Mesendoderm (in vitro differentiated cells): ENCODE measurements at regions not wholly inside any gene's neighbourhood (a gene's known extent, or its start where the extent isn't known, plus 50 kb on each side); places are given as distances from the start of the nearest gene placed in this dataset.

ENCODE experiments used
- DNase-seq: peaks from one replicate; pipeline ENCODE4 v3.0.0; 2013
- H2AK5ac ChIP-seq: 2 replicates; pipeline ENCODE4 v1.6.1; 2013; ENCODE audit warnings: low read length, inconsistent platforms
- H2BK120ac ChIP-seq: 2 replicates; pipeline ENCODE4 v1.6.1; 2013; ENCODE audit warnings: low read depth, mild to moderate bottlenecking, low read length, moderate library complexity, mixed read lengths
- H2BK15ac ChIP-seq: replicated peaks from 2 replicates; pipeline ENCODE4 v1.6.1; 2013; ENCODE audit warnings: low read depth, mild to moderate bottlenecking, moderate library complexity
- H2BK5ac ChIP-seq: 2 replicates; pipeline ENCODE4 v1.6.1; 2013; ENCODE audit warnings: low read length, inconsistent platforms
- H3K18ac ChIP-seq: 2 replicates; pipeline ENCODE4 v1.6.1; 2013; ENCODE audit warnings: mild to moderate bottlenecking, low read length, mixed read lengths
- H3K23ac ChIP-seq: one replicate; pipeline ENCODE4 v1.6.1; 2013; ENCODE audit warnings: low read length
- H3K27ac ChIP-seq: 2 replicates; pipeline ENCODE4 v1.5.1; 2013; ENCODE audit warnings: low read depth, mild to moderate bottlenecking, inconsistent platforms, low read length, moderate library complexity
- H3K27me3 ChIP-seq: 2 replicates; pipeline ENCODE4 v1.6.1; 2013; ENCODE audit warnings: low read length, control low read depth, mild to moderate bottlenecking, inconsistent platforms; ENCODE audit not compliant: insufficient read depth, poor library complexity
- H3K36me3 ChIP-seq: 2 replicates; pipeline ENCODE4 v1.6.1; 2013; ENCODE audit warnings: low read length, inconsistent platforms; ENCODE audit not compliant: control insufficient read depth, insufficient read depth
- H3K4ac ChIP-seq: one replicate; pipeline ENCODE4 v1.6.1; 2013; ENCODE audit warnings: low read depth, mild to moderate bottlenecking, low read length, moderate library complexity
- H3K4me1 ChIP-seq: 2 replicates; pipeline ENCODE4 v1.6.1; 2013; ENCODE audit warnings: low read depth, low read length, inconsistent platforms; ENCODE audit not compliant: control insufficient read depth
- H3K4me2 ChIP-seq: 2 replicates; pipeline ENCODE4 v1.6.1; 2013; ENCODE audit warnings: low read length
- H3K4me3 ChIP-seq: 2 replicates; pipeline ENCODE4 v1.5.1; 2013; ENCODE audit warnings: mild to moderate bottlenecking, low read length
- H3K56ac ChIP-seq: one replicate; pipeline ENCODE4 v1.6.1; 2013; ENCODE audit warnings: low read length
- H3K79me1 ChIP-seq: 2 replicates; pipeline ENCODE4 v1.6.1; 2013; ENCODE audit warnings: low read length, inconsistent platforms
- H3K79me2 ChIP-seq: 2 replicates; pipeline ENCODE4 v1.6.1; 2013; ENCODE audit warnings: mild to moderate bottlenecking, low read length; ENCODE audit not compliant: control insufficient read depth, insufficient read depth
- H3K9ac ChIP-seq: 2 replicates; pipeline ENCODE4 v1.6.1; 2013; ENCODE audit warnings: low read length, inconsistent platforms
- H4K5ac ChIP-seq: one replicate; pipeline ENCODE4 v1.6.1; 2013; ENCODE audit warnings: low read length
- H4K8ac ChIP-seq: one replicate; pipeline ENCODE4 v1.6.1; 2013; ENCODE audit warnings: low read depth, mild to moderate bottlenecking, control low read depth, low read length, moderate library complexity
- WGBS: extraction: QIAGEN DNeasy Blood & Tissue Kit; methylation state at CpG from one replicate; pipeline ENCODE4 v1.1.7; 2013; ENCODE audit warnings: low lambda C conversion rate, missing lambda C conversion rate; ENCODE audit not compliant: insufficient coverage; ENCODE audit errors: extremely low coverage; 5-methylcytosine and 5-hydroxymethylcytosine counted together

DNA sequence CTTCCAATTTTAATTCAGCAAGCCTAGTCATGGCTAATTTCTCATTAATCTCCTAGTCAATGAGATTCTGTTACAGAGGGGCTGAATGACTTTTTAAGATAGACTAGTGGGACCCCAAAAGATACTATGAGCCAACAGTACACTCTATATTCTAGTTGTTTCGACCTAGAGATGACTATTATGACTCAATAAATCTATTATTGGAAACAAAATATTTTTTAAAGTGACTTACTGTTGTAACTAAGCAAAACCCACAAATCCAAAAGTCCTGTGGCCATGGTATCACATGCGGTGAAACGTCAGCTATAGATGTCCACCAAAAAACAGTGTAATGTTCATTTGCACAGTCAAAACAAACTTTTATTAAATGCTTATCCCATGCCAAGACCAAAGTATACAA is 95.3 kb upstream of the ADO start:
- no peak overlapping the region for H4K8ac ChIP-seq
- H3K36me3 ChIP-seq: no peaks in the 10 kb centered on the region
- H3K23ac ChIP-seq: no peak overlapping the region
- H3K4ac ChIP-seq: no peak overlapping the region
- H3K79me1 ChIP-seq: no peaks in the 10 kb centered on the region
- no peak overlapping the region for H2BK15ac ChIP-seq
- no peaks in the 10 kb centered on the region for H3K4me1 ChIP-seq
- no peak overlapping the region for H3K18ac ChIP-seq
- no peak overlapping the region for H3K56ac ChIP-seq
- H3K9ac ChIP-seq: no peak overlapping the region
- no peak for DNase-seq
- H4K5ac ChIP-seq: no peak overlapping the region
- no peak overlapping the region for H2BK5ac ChIP-seq
- H3K79me2 ChIP-seq: no peaks in the 10 kb centered on the region
- H2BK120ac ChIP-seq: no peak overlapping the region
- no peak overlapping the region for H3K4me2 ChIP-seq
- no CpG with 5 or more reads among the region's 3 CpGs for WGBS
- no peak overlapping the region for H3K27ac ChIP-seq
- H2AK5ac ChIP-seq: no peak overlapping the region
- no peak overlapping the region for H3K4me3 ChIP-seq
- no peaks in the 10 kb centered on the region for H3K27me3 ChIP-seq

DNA sequence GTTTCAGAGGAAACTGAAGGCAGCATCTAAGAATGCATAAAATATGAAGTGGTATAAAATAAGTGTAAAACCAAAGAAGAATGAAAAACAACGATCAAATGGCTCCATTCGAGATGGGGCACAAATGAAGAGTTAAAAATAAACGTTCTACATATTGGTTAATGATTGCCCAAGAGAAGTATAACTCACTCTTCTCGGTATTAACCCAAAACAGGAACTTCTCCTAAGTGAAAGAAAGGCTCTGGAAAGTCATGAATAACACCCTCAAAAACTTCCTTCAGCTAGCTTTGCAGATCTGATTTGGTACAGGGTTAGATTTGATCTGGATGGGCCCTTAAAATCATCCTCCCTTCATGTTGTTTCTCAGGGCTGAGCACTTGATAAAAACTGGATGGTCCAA is 94.3 kb upstream of the ADO start:
- WGBS: no CpG with 5 or more reads among the region's 4 CpGs
- no peaks in the 10 kb centered on the region for H3K79me2 ChIP-seq
- H4K5ac ChIP-seq: no peak overlapping the region
- H2AK5ac ChIP-seq: no peak overlapping the region
- H3K9ac ChIP-seq: no peak overlapping the region
- no peak overlapping the region for H3K56ac ChIP-seq
- H3K4me1 ChIP-seq: no peaks in the 10 kb centered on the region
- H2BK5ac ChIP-seq: no peak overlapping the region
- H3K4ac ChIP-seq: no peak overlapping the region
- DNase-seq: no peak
- H2BK15ac ChIP-seq: no peak overlapping the region
- no peak overlapping the region for H3K4me3 ChIP-seq
- no peak overlapping the region for H3K23ac ChIP-seq
- no peaks in the 10 kb centered on the region for H3K79me1 ChIP-seq
- no peak overlapping the region for H3K4me2 ChIP-seq
- H3K36me3 ChIP-seq: no peaks in the 10 kb centered on the region
- H3K18ac ChIP-seq: no peak overlapping the region
- no peak overlapping the region for H3K27ac ChIP-seq
- no peaks in the 10 kb centered on the region for H3K27me3 ChIP-seq
- no peak overlapping the region for H4K8ac ChIP-seq
- no peak overlapping the region for H2BK120ac ChIP-seq

GRCh38 chr10:62715383-62715782 is 89.1 kb upstream of the ADO start:
- Histone ChIP-seq H3K79me2 (no peaks in the 10 kb centered on the region), H3K27ac (no peak overlapping the region), H2BK120ac (no peak overlapping the region), H3K4me1 (no peaks in the 10 kb centered on the region), H3K56ac (no peak overlapping the region), H2AK5ac (no peak overlapping the region), H2BK15ac (no peak overlapping the region), H4K8ac (no peak overlapping the region), H3K36me3 (no peaks in the 10 kb centered on the region), H3K18ac (no peak overlapping the region), H3K23ac (no peak overlapping the region), H4K5ac (no peak overlapping the region), H2BK5ac (no peak overlapping the region), H3K27me3 (no peaks in the 10 kb centered on the region), H3K4me2 (no peak overlapping the region), H3K79me1 (no peaks in the 10 kb centered on the region), H3K9ac (no peak overlapping the region), H3K4me3 (no peak overlapping the region), H3K4ac (no peak overlapping the region)
- no peak for DNase-seq

DNA sequence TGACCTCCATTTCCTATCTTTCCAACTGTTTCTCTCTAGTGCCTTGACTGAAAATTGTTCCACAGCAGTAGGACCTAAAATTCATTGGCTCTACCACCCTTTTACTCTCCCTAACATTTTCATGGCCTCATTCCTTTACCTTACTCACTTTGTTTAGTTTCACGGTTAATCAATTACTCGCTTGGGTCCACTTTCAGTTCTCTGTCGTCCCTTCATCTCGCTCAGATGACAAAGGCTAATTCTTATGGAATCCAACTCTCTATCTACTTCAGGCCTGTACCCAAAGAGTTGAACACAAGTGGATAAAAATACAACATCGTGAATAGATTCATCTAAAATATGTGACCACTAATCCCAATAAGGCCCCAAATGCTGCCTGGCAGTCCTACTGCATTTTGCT is 85.9 kb upstream of the ADO start:
- no peak for DNase-seq
- Histone ChIP-seq H3K27ac (no peak overlapping the region), H3K4me2 (no peak overlapping the region), H3K79me2 (no peaks in the 10 kb centered on the region), H3K4ac (no peak overlapping the region), H3K79me1 (no peaks in the 10 kb centered on the region), H3K56ac (no peak overlapping the region), H3K4me1 (no peaks in the 10 kb centered on the region), H2AK5ac (no peak overlapping the region), H3K4me3 (no peak overlapping the region), H2BK15ac (no peak overlapping the region), H4K8ac (no peak overlapping the region), H3K27me3 (no peaks in the 10 kb centered on the region), H3K23ac (no peak overlapping the region), H3K18ac (no peak overlapping the region), H2BK120ac (no peak overlapping the region), H3K36me3 (no peaks in the 10 kb centered on the region), H3K9ac (no peak overlapping the region), H4K5ac (no peak overlapping the region), H2BK5ac (no peak overlapping the region)
- WGBS: no CpG with 5 or more reads among the region's 5 CpGs

- no peak overlapping the region for H3K4me3 ChIP-seq
- no peak overlapping the region for H3K23ac ChIP-seq
- no peaks in the 10 kb centered on the region for H3K36me3 ChIP-seq
- no peak overlapping the region for H3K9ac ChIP-seq
- no peak overlapping the region for H3K4me2 ChIP-seq
- no peak overlapping the region for H3K18ac ChIP-seq
- no peak overlapping the region for H3K4ac ChIP-seq
- H3K79me2 ChIP-seq: no peaks in the 10 kb centered on the region
- H2AK5ac ChIP-seq: no peak overlapping the region
- H3K27ac ChIP-seq: no peak overlapping the region
- WGBS: no CpG with 5 or more reads among the region's 2 CpGs
- no peak overlapping the region for H4K5ac ChIP-seq
- no peak overlapping the region for H3K56ac ChIP-seq
- H4K8ac ChIP-seq: no peak overlapping the region
- no peak overlapping the region for H2BK5ac ChIP-seq
- no peak overlapping the region for H2BK120ac ChIP-seq
- no peaks in the 10 kb centered on the region for H3K27me3 ChIP-seq
- no peaks in the 10 kb centered on the region for H3K79me1 ChIP-seq
- DNase-seq: no peak
- no peaks in the 10 kb centered on the region for H3K4me1 ChIP-seq
- H2BK15ac ChIP-seq: no peak overlapping the region
Observed at GRCh38 chr10:62719061-62719460, 85.5 kb upstream of the ADO start.

- Histone ChIP-seq H3K9ac (no peak overlapping the region), H2BK5ac (no peak overlapping the region), H3K4ac (no peak overlapping the region), H3K4me3 (no peak overlapping the region), H3K18ac (no peak overlapping the region), H3K79me2 (no peaks in the 10 kb centered on the region), H3K4me1 (no peaks in the 10 kb centered on the region), H2BK15ac (no peak overlapping the region), H2AK5ac (no peak overlapping the region), H3K4me2 (no peak overlapping the region), H2BK120ac (no peak overlapping the region), H3K56ac (no peak overlapping the region), H4K8ac (no peak overlapping the region), H3K36me3 (no peaks in the 10 kb centered on the region), H3K23ac (no peak overlapping the region), H3K79me1 (no peaks in the 10 kb centered on the region), H4K5ac (no peak overlapping the region), H3K27me3 (no peaks in the 10 kb centered on the region), H3K27ac (no peak overlapping the region)
- WGBS: no CpG with 5 or more reads among the region's 4 CpGs
- DNase-seq: no peak
Observed at GRCh38 chr10:62721687-62722086, 82.8 kb upstream of the ADO start.
